ENCODE measurements at regions not wholly inside any gene's neighbourhood (a gene's known extent, or its start where the extent isn't known, plus 50 kb on each side); places are given as distances from the start of the nearest gene placed in this dataset.

DNA sequence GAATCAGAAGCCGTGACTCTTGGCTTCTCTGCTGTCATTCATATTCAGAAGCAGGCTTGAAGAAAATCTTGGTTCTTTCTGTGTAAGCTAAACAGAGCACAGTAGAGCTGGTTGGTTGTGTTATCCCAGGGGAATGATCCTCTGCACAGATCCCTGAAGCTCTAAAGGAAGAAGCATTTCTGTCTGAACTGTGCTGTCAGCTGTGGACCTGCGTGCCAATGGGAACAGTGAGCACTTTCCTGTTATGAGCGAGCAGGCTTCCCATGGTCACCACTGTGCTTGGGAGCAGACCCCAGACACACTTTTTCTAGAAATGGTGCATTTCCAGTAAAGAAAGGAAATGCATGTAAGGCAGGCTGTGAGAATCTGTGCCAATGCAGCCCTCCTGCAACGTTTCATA lies 490.2 kb downstream of the EPM2A start:
- Histone ChIP-seq H3K79me2 (ENCODE audit: control insufficient read depth in 1 of 2, insufficient read depth in 2 of 2, low read length in 2 of 2) (no peaks in the 10 kb centered on the region), H2BK20ac (ENCODE audit: low read length) (no peak overlapping the region), H2BK15ac (ENCODE audit: low read length) (no peak overlapping the region), H3K27me3 (replicated peaks in 1 of 4; ENCODE audit: control insufficient read depth in 3 of 4, extremely low read depth in 1 of 4, insufficient read depth in 3 of 4, low read length in 3 of 4) (no peaks in the 10 kb centered on the region), H4K5ac (ENCODE audit: insufficient read length, low read depth, low read length) (no peak overlapping the region), H3K9me3 (ENCODE audit: insufficient read depth in 2 of 2, low read depth in 1 of 2, low read length in 1 of 2) (no peaks in the 10 kb centered on the region), H2AFZ (ENCODE audit: low read length) (0 out of 2 replicates have a peak overlapping the region, but pooled peaks have one; percentile 7), H3K23me2 (ENCODE audit: low read depth, low read length) (no peaks in the 10 kb centered on the region), H3K36me3 (ENCODE audit: control insufficient read depth in 2 of 4, insufficient read depth in 4 of 4, low read length in 3 of 4) (no peaks in the 10 kb centered on the region), H3K23ac (ENCODE audit: insufficient read length) (no peak overlapping the region), H4K8ac (ENCODE audit: extremely low read depth, insufficient read depth, low read length) (no peak overlapping the region), H3K14ac (ENCODE audit: insufficient read length) (no peak overlapping the region), H3K4me2 (ENCODE audit: insufficient read depth in 1 of 2, low read depth in 2 of 2, low read length in 2 of 2) (no peak overlapping the region), H2BK12ac (ENCODE audit: low read depth, low read length) (no peak overlapping the region), H3K4me1 (replicated peaks in 1 of 4; ENCODE audit: control insufficient read depth in 3 of 4, insufficient read depth in 4 of 4, low read length in 3 of 4) (peaks cover 0 to 2% (median 0%) of the 10 kb centered on the region in 4 experiments; a peak in 1 of 7 replicates), H2BK5ac (ENCODE audit: low read depth, low read length) (no peak overlapping the region), H4K91ac (replicated peaks; ENCODE audit: insufficient read length, low read length) (no peak overlapping the region), H3K79me1 (ENCODE audit: low read depth, low read length) (no peaks in the 10 kb centered on the region), H2AK5ac (ENCODE audit: low read depth, low read length) (no peak overlapping the region), H3K27ac (ENCODE audit: low read depth, low read length) (no peak overlapping the region), H3K4me3 (ENCODE audit: extremely low read depth in 1 of 4, insufficient read depth in 2 of 4, low read depth in 3 of 4, low read length in 4 of 4) (no peak overlapping the region), H2BK120ac (replicated peaks; ENCODE audit: low read depth, low read length) (no peak overlapping the region), H3K9ac (replicated peaks in 1 of 4; ENCODE audit: extremely low read depth in 1 of 4, low read depth in 3 of 4, low read length in 3 of 4) (no peak overlapping the region), H3K4ac (replicated peaks; ENCODE audit: insufficient read length, low read depth, low read length) (no peak overlapping the region), H3K18ac (ENCODE audit: extremely low read depth, low read length) (no peak overlapping the region), H3K56ac (replicated peaks; ENCODE audit: insufficient read length, low read depth, low read length) (no peak overlapping the region), H4K20me1 (replicated peaks in 1 of 2; ENCODE audit: control insufficient read depth in 1 of 2, insufficient read depth in 2 of 2, low read length in 2 of 2) (no peaks in the 10 kb centered on the region)
- TF ChIP-seq CHD2 (IDR thresholded peaks at IDR 0.05; ENCODE audit: low read length) (no peak), KDM4A (IDR thresholded peaks at IDR 0.05; ENCODE audit: low read depth, low read length, severe bottlenecking) (no peak), POLR2A (IDR thresholded peaks at IDR 0.05; ENCODE audit: control extremely low read depth in 1 of 2, low read depth in 2 of 2, low read length in 2 of 2) (no peak), RAD21 (IDR thresholded peaks at IDR 0.05 in 1 of 2, conservative IDR thresholded peaks at IDR 0.05 in 1 of 2; ENCODE audit: low read depth in 2 of 2, low read length in 2 of 2) (no peak), SIRT6 (IDR thresholded peaks at IDR 0.05; ENCODE audit: low read length) (no peak), HDAC2 (IDR thresholded peaks at IDR 0.05; ENCODE audit: borderline replicate concordance in 1 of 2, low read depth in 2 of 2, low read length in 2 of 2) (no peak), TAF7 (optimal IDR thresholded peaks at IDR 0.05; ENCODE audit: borderline replicate concordance, low read depth, low read length) (no peak)
- ChIA-PET POLR2A (ENCODE audit: partially characterized antibody) (no interaction called here), CTCF (ENCODE audit: partially characterized antibody) (interaction anchor here (1.0 kb wide), 1 partner anchor 389 kb away, joined by 3 read pairs; no protein-coding TSS in a partner anchor)
- DNase-seq (ENCODE audit: low read depth in 1 of 2, low spot score in 2 of 2) (no peak), FAIRE-seq (no peak)
- 80% methylated on average over 4 of the region's 4 CpGs; no CpG with 5 or more reads in 1 of the 2 experiments for WGBS, 2 experiments (ENCODE audit: extremely low coverage in 1 of 2, insufficient coverage in 1 of 2, insufficient read length in 1 of 2, insufficient replicate concordance in 2 of 2, low coverage in 1 of 2, low lambda C conversion rate in 2 of 2, missing lambda C conversion rate in 1 of 2)

Data from H1 (cell line).